Uterus (tissue), 3 donors: ENCODE measurements at regions not wholly inside any gene's neighbourhood (a gene's known extent, or its start where the extent isn't known, plus 50 kb on each side); places are given as distances from the start of the nearest gene placed in this dataset.

ENCODE experiments used
- DNase-seq, 2 donors: peaks; one replicate each; pipeline ENCODE4 v3.0.0-alpha.2; 2019 to 2020
- H3K27ac ChIP-seq, 2 donors: fragments of 200-600 bp; sonication (generic); 1 replicate in 1 of 2; 2 replicates in 1 of 2; pipeline ENCODE4 v1.5.1; 2016 to 2018
- H3K27me3 ChIP-seq, 2 donors: fragments of 200-600 bp; sonication (generic); one replicate each; pipeline ENCODE4 v1.5.1; 2018 to 2019; ENCODE audit warnings: control low read depth in 1 of 2
- H3K36me3 ChIP-seq, 2 donors: fragments of 200-600 bp; sonication (generic); one replicate each; pipeline ENCODE4 v1.5.1; 2019; ENCODE audit warnings: control low read depth in 1 of 2
- H3K4me1 ChIP-seq, 2 donors: fragments of 200-600 bp; sonication (generic); one replicate each; pipeline ENCODE4 v1.5.1; 2018 to 2019; ENCODE audit warnings: control low read depth in 1 of 2
- H3K4me3 ChIP-seq, 2 donors: fragments of 200-600 bp; sonication (generic); 1 replicate in 1 of 2; 2 replicates in 1 of 2; pipeline ENCODE4 v1.5.1; 2018 to 2019; ENCODE audit warnings: mild to moderate bottlenecking in 1 of 2
- H3K9me3 ChIP-seq, 2 donors: fragments of 200-600 bp; sonication (generic); one replicate each; pipeline ENCODE4 v1.5.1; 2019; ENCODE audit warnings: control low read depth in 1 of 2
- POLR2A ChIP-seq, 2 donors: fragments of 450-650 bp; IDR thresholded peaks; one replicate each; pipeline ENCODE4 v1.6.1; 2016; ENCODE audit warnings: antibody characterized with exemption in 2 of 2, mild to moderate bottlenecking in 1 of 2, moderate library complexity in 1 of 2
- intact Hi-C: fragments of 100-400 bp; cut with DNase I; formaldehyde crosslinking; loops from one replicate; pipeline ENCODE4 v1.15.1; 2023; ENCODE audit warnings: low total_unique reads
- TF ChIP-seq, protein P1 (sequence below), 4 experiments: fragments of 200-600 bp in 2 of 4; fragments of 450-650 bp in 2 of 4; sonication (generic) in 2 of 4; IDR thresholded peaks; one replicate each; pipeline ENCODE4 v1.5.1; 2016 to 2019; ENCODE audit warnings: antibody characterized with exemption in 4 of 4, mild to moderate bottlenecking in 2 of 4, moderate library complexity in 1 of 4
- donor health status: DM: yes; HTN: yes; CAD: no.

DNA sequence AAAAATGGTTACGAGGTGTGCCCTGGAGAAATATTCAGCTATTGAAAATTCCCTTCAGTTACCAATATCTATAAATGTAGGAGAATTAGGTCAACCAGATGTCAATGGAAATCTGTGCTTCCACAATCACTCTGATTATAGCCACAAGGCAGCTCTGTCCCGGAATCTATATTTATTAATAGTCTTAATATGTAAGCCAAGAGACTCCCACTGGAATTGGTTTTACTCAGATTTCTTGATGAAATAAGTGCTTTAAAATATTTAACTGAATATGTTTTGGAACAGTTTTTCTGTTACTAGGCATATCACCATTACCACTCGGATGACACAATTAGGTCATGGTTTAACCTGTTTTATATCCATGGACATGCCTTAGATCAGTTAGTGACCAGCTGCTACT, 169.6 kb downstream of the POM121L12 start:
- DNase-seq, result no peak
- TF ChIP-seq, protein P1, sequence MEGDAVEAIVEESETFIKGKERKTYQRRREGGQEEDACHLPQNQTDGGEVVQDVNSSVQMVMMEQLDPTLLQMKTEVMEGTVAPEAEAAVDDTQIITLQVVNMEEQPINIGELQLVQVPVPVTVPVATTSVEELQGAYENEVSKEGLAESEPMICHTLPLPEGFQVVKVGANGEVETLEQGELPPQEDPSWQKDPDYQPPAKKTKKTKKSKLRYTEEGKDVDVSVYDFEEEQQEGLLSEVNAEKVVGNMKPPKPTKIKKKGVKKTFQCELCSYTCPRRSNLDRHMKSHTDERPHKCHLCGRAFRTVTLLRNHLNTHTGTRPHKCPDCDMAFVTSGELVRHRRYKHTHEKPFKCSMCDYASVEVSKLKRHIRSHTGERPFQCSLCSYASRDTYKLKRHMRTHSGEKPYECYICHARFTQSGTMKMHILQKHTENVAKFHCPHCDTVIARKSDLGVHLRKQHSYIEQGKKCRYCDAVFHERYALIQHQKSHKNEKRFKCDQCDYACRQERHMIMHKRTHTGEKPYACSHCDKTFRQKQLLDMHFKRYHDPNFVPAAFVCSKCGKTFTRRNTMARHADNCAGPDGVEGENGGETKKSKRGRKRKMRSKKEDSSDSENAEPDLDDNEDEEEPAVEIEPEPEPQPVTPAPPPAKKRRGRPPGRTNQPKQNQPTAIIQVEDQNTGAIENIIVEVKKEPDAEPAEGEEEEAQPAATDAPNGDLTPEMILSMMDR (IDR thresholded peaks at IDR 0.05), result no peak
- TF ChIP-seq POLR2A (IDR thresholded peaks at IDR 0.05), result no peak
- Histone ChIP-seq H3K27ac (no peak overlapping the region), H3K27me3 (no peaks in the 10 kb centered on the region), H3K9me3 (no peaks in the 10 kb centered on the region), H3K4me1 (no peaks in the 10 kb centered on the region), H3K36me3 (no peaks in the 10 kb centered on the region), H3K4me3 (no peak overlapping the region)
- intact Hi-C loops, result no loop called here

DNA sequence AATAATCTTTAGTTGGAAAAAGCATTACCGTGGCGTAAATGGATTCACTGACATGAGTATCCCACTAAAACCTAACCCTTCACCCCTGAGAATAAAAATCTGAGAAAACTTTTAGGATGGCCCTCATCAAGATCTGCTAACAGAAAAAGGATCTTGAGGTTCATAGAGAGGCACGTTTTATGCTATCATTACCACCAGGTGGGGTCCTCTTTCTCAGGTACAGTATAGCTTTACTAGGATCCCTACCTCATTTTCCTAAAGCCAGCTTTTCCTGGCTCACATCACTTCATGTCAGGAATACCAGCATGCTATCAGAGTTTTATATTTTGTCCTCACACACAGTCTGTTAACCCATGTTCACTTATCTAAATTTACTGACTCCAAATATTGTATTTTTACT, 173.7 kb downstream of the POM121L12 start:
- Histone ChIP-seq H3K27ac (no peak overlapping the region), H3K36me3 (no peaks in the 10 kb centered on the region), H3K9me3 (no peaks in the 10 kb centered on the region), H3K4me3 (no peak overlapping the region), H3K4me1 (no peaks in the 10 kb centered on the region), H3K27me3 (no peaks in the 10 kb centered on the region)
- intact Hi-C loops, result no loop called here
- no peak for DNase-seq
- TF ChIP-seq POLR2A (IDR thresholded peaks at IDR 0.05), result no peak
- TF ChIP-seq, protein P1 (IDR thresholded peaks at IDR 0.05), result no peak

DNA sequence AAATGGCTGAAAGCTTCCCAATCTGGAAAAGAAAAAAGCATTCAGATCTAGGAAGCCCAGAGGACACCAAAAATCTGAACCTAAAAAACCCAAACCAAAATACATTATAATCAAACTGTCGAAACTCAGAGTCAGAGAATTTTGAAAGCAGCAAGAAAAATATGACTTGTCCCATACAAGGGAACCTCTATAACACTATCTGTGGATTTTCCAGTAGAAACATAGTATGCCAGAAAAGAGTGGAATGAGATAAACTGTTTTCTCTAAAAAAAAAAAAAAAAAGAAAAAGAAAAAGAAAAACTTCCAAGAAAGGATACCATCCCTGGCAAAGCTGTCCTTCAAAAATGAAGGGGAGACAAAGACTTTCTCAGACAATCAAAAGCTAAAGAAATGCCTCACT, 179.0 kb downstream of the POM121L12 start:
- no peak overlapping the region for H3K4me3 ChIP-seq
- H3K27me3 ChIP-seq, result no peaks in the 10 kb centered on the region
- no peak for TF ChIP-seq POLR2A (IDR thresholded peaks at IDR 0.05)
- TF ChIP-seq, protein P1 (IDR thresholded peaks at IDR 0.05), result no peak
- no peaks in the 10 kb centered on the region for H3K36me3 ChIP-seq
- H3K9me3 ChIP-seq, result no peaks in the 10 kb centered on the region
- no peak overlapping the region for H3K27ac ChIP-seq
- no peak for DNase-seq
- no peaks in the 10 kb centered on the region for H3K4me1 ChIP-seq
- intact Hi-C loops, result no loop called here

DNA sequence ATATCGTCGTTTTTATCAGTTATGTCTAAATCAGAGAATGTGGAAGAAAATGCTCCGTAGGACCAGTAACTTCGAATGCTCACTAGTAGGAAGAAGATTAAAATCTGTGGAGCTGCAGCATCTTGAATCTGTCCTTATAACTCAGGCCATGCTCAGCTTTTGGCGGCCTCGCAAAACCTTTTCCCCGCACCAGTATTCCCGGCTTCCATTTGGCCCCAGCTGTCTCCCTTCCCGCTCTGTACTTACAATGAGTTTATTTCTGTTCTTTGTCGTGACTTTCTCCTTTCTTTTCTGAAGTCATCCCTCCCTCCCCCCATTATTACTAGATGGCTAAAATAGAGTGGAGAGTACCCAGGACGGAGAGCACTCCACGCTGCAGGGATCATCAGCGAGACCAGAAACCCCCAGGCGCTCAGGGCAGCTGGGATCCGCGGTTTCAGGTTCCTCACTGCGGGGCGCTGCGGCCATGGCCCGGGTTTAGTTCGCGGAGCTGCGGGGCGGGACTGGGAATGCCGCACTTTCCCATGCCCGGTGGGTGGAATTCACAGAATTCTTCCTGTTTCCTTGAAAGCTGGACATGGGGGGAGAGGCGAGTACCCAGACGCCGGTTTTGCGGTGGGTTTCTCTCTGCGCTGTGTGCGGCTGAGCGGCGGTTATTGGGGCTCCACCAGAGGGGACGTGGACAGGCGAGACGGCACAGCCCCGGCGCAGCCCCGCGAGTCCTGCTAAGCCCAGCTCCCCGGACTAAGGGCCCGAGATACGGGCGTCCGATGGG, 183.5 kb downstream of the POM121L12 start:
- H3K4me3 ChIP-seq, result peak overlapping the region in 1 of 2 donors; percentile 17
- no peaks in the 10 kb centered on the region for H3K27me3 ChIP-seq
- intact Hi-C loops, result no loop called here
- DNase-seq, result no peak
- no peak overlapping the region for H3K27ac ChIP-seq
- TF ChIP-seq POLR2A (IDR thresholded peaks at IDR 0.05), result no peak
- TF ChIP-seq, protein P1 (IDR thresholded peaks at IDR 0.05), result no peak
- H3K9me3 ChIP-seq, result no peaks in the 10 kb centered on the region
- no peaks in the 10 kb centered on the region for H3K4me1 ChIP-seq
- no peaks in the 10 kb centered on the region for H3K36me3 ChIP-seq

DNA sequence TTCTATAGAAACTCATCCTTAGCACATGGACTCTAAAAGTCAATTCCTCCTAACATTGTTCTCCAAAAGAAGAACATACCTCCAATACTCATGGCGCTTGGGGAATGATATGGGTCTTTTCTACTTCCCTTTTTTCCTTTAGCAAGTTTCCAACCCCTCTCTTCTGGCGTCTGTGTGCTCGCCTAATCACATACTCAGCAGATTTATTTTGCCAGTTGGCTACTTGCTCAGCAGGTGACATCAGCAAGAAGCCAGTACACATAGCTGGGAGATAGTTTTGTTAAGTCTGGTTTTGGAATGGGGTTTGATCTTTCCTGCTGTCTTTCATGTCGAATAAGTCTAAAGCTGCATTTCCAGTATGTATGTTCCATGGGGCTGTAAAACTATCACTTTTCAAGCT, 193.8 kb downstream of the POM121L12 start:
- intact Hi-C loops, result no loop called here
- no peak for DNase-seq
- Histone ChIP-seq H3K9me3 (no peaks in the 10 kb centered on the region), H3K27ac (no peak overlapping the region), H3K4me3 (no peak overlapping the region), H3K36me3 (no peaks in the 10 kb centered on the region), H3K27me3 (no peaks in the 10 kb centered on the region), H3K4me1 (no peaks in the 10 kb centered on the region)
- TF ChIP-seq POLR2A (IDR thresholded peaks at IDR 0.05), result no peak
- TF ChIP-seq, protein P1 (IDR thresholded peaks at IDR 0.05), result no peak
